Adrenal gland (tissue), 9 donors: ENCODE measurements at regions not wholly inside any gene's neighbourhood (a gene's known extent, or its start where the extent isn't known, plus 50 kb on each side); places are given as distances from the start of the nearest gene placed in this dataset.

Source experiments
- DNase-seq, 7 donors: peaks; one replicate each; pipeline ENCODE4 v3.0.0-alpha.2; 2019 to 2020
- H3K27ac ChIP-seq, 5 donors: fragments of 200-600 bp; sonication (generic) in 4 of 5; 1 replicate in 3 of 5; 2 replicates in 2 of 5; pipeline versions ENCODE4 v1.5.1 to v1.8.0; 2016 to 2020; ENCODE audit warnings: mild to moderate bottlenecking in 1 of 5
- H3K27me3 ChIP-seq: fragments of 200-600 bp; 2 replicates; pipeline ENCODE4 v1.8.0; 2021
- H3K36me3 ChIP-seq, 2 donors: fragments of 200-600 bp; replicated peaks in 1 of 2; 1 replicate in 1 of 2; 2 replicates in 1 of 2; pipeline versions ENCODE4 v1.5.1 to v1.8.0; 2018 to 2022
- H3K4me1 ChIP-seq, 2 donors: fragments of 200-600 bp; replicated peaks in 1 of 2; 1 replicate in 1 of 2; 2 replicates in 1 of 2; pipeline versions ENCODE4 v1.5.1 to v1.8.0; 2018 to 2021
- H3K4me3 ChIP-seq, 4 donors: fragments of 200-600 bp; sonication (generic) in 3 of 4; one replicate each; pipeline ENCODE4 v1.5.1; 2016 to 2018
- H3K9me3 ChIP-seq, 3 donors: fragments of 200-600 bp; sonication (generic) in 1 of 3; replicated peaks in 1 of 3; 1 replicate in 2 of 3; 2 replicates in 1 of 3; pipeline versions ENCODE4 v1.5.1 to v1.8.0; 2016 to 2021
- CTCF ChIP-seq, 6 experiments: fragments of 450-650 bp in 4 of 6; fragments of 200-600 bp in 2 of 6; sonication (generic) in 1 of 6; IDR thresholded peaks; 1 replicate in 5 of 6; 2 replicates in 1 of 6; pipeline versions ENCODE4 v1.5.1 to v1.8.0; 2016 to 2021; ENCODE audit warnings: antibody characterized with exemption in 6 of 6, mild to moderate bottlenecking in 2 of 6, moderate library complexity in 1 of 6
- POLR2A ChIP-seq, 2 donors: fragments of 450-650 bp; IDR thresholded peaks; one replicate each; pipeline ENCODE4 v1.6.1; 2017; ENCODE audit warnings: antibody characterized with exemption in 2 of 2, mild to moderate bottlenecking in 2 of 2, moderate library complexity in 1 of 2
- WGBS, 4 donors: extraction: QIAGEN DNeasy Blood & Tissue Kit in 2 of 4; methylation state at CpG; one replicate each; pipeline versions ENCODE4 v1.1.5 to v1.1.7; 2013 to 2017; 5-methylcytosine and 5-hydroxymethylcytosine counted together
- intact Hi-C, 2 donors: fragments of 100-400 bp; cut with DNase I; formaldehyde crosslinking; loops; one replicate each; pipeline versions ENCODE4 v1.14.1 to v1.15.0; 2022 to 2023
- donor health status: healthy with polysubstance abuse.
- donor health status: Bipolar disorder and iron deficiency.
- donor health status: DM: yes; HTN: yes; CAD: no.
- donor health status: DM: no; HTN: no; CAD: no.
- donor health status: DM: no; HTN: no; CAD: no.

GRCh38 chr10:6813306-6813705 lies 233.2 kb upstream of the PRKCQ start:
- Histone ChIP-seq H3K27ac (no peak overlapping the region), H3K9me3 (no peaks in the 10 kb centered on the region), H3K4me1 (no peaks in the 10 kb centered on the region), H3K36me3 (no peaks in the 10 kb centered on the region), H3K27me3 (peaks cover 7% of the 10 kb centered on the region), H3K4me3 (no peak overlapping the region)
- WGBS, 4 donors: 60 to 81% (median 68%) methylated on average over 3 of the region's 3 CpGs
- TF ChIP-seq POLR2A (IDR thresholded peaks at IDR 0.05) (no peak), CTCF (IDR thresholded peaks at IDR 0.05) (no peak)
- no peak for DNase-seq
- intact Hi-C loops: no loop called here

GRCh38 chr10:6811153-6811552 lies 231.1 kb upstream of the PRKCQ start:
- no peak overlapping the region for H3K27ac ChIP-seq
- H3K9me3 ChIP-seq: no peaks in the 10 kb centered on the region
- 57 to 83% (median 70%) methylated on average over 3 of the region's 3 CpGs for WGBS, 4 donors
- H3K36me3 ChIP-seq: no peaks in the 10 kb centered on the region
- peaks cover 7% of the 10 kb centered on the region for H3K27me3 ChIP-seq
- H3K4me1 ChIP-seq: no peaks in the 10 kb centered on the region
- DNase-seq: no peak
- intact Hi-C loops: no loop called here
- no peak overlapping the region for H3K4me3 ChIP-seq
- no peak for TF ChIP-seq CTCF (IDR thresholded peaks at IDR 0.05)
- no peak for TF ChIP-seq POLR2A (IDR thresholded peaks at IDR 0.05)

- H3K4me1 ChIP-seq: no peaks in the 10 kb centered on the region
- intact Hi-C loops: no loop called here
- no peaks in the 10 kb centered on the region for H3K27me3 ChIP-seq
- no peak overlapping the region for H3K27ac ChIP-seq
- WGBS, 4 donors: 79 to 90% (median 80%) methylated on average over 1 of the region's 1 CpG
- H3K4me3 ChIP-seq: no peak overlapping the region
- TF ChIP-seq POLR2A (IDR thresholded peaks at IDR 0.05) (no peak), CTCF (IDR thresholded peaks at IDR 0.05) (no peak)
- DNase-seq: no peak
- H3K9me3 ChIP-seq: no peaks in the 10 kb centered on the region
- no peaks in the 10 kb centered on the region for H3K36me3 ChIP-seq
Observed at GRCh38 chr10:6803427-6803783, 223.3 kb upstream of the PRKCQ start.

GRCh38 chr10:6802759-6803426 lies 222.8 kb upstream of the PRKCQ start:
- no peaks in the 10 kb centered on the region for H3K36me3 ChIP-seq
- intact Hi-C loops: no loop called here
- H3K27ac ChIP-seq: no peak overlapping the region
- no peak overlapping the region for H3K4me3 ChIP-seq
- TF ChIP-seq POLR2A (IDR thresholded peaks at IDR 0.05) (no peak), CTCF (IDR thresholded peaks at IDR 0.05) (no peak)
- no peaks in the 10 kb centered on the region for H3K4me1 ChIP-seq
- no peaks in the 10 kb centered on the region for H3K9me3 ChIP-seq
- DNase-seq: no peak
- WGBS, 4 donors: 53 to 69% (median 60%) methylated on average over 6 of the region's 6 CpGs
- no peaks in the 10 kb centered on the region for H3K27me3 ChIP-seq
